GM18861 (cell line): ENCODE measurements at regions not wholly inside any gene's neighbourhood (a gene's known extent, or its start where the extent isn't known, plus 50 kb on each side); places are given as distances from the start of the nearest gene placed in this dataset.
"Not testable (repeated sequence)": the region's sequence is repeated elsewhere in the genome, so short reads cannot be mapped to it uniquely, and the experiment has no call there.

Source experiments
- ATAC-seq: cut with Tn5 transposase; IDR thresholded peaks from one replicate; pipeline ENCODE4 v1.9.1; 2021; ENCODE audit not compliant: unreplicated experiment

DNA sequence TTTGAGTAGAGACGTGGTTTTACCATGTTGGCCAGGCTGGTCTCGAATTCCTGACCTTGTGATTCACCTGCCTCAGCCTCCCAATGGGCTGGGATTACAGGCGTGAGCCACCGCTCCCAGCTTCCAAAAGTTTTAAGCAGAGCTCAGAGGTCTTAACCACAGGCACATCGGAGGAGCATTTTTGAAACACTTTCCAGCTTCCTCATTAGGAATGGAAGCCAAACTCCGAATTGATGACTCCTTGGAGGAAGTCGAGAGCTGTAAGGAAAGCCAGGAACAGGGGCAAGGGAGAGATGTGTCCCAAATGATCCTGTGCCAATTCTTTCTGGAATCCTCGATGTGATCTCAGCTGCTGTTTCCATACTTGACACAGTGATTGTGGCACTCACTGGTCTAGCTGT, 56.2 kb upstream of the CCZ1B start:
- not testable (repeated sequence) for ATAC-seq

DNA sequence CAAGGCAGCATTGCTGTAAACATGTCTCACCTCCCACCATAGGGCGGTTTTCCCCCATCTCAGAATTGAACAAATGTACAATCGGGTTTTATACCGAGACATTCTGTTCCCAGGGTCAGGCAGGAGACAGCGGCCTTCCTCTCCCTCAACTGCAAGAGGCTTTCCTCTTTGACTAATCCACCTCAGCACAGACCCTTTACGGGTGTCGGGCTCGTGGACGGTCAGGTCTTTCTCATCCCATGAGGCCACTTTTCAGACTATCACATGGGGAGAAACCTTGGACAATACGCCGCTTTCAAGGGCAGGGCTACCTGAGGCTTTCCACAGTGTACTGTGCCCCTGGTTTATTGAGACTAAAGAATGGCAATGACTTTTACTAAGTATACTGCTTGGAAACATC, 57.7 kb upstream of the CCZ1B start:
- not testable (repeated sequence) for ATAC-seq

DNA sequence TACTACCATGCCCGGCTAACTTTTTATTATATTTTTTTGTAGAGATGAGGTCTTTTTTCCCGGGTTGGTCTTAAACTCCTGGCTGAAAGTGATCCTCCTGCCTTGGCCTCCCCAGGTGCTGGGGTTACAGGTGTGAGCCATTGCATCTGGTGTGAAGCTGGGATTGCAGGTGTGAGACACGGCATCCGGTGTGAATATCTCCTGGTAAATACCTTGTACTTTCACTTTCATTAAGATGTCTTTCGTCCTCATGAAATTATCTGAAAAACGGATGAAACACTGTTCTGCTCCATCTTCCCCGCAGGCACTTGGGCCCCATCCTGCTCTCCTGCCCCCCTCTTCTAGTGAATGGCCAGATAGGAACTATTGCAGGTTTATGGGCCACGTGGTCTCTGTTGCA, 60.1 kb upstream of the CCZ1B start:
- no peak for ATAC-seq

DNA sequence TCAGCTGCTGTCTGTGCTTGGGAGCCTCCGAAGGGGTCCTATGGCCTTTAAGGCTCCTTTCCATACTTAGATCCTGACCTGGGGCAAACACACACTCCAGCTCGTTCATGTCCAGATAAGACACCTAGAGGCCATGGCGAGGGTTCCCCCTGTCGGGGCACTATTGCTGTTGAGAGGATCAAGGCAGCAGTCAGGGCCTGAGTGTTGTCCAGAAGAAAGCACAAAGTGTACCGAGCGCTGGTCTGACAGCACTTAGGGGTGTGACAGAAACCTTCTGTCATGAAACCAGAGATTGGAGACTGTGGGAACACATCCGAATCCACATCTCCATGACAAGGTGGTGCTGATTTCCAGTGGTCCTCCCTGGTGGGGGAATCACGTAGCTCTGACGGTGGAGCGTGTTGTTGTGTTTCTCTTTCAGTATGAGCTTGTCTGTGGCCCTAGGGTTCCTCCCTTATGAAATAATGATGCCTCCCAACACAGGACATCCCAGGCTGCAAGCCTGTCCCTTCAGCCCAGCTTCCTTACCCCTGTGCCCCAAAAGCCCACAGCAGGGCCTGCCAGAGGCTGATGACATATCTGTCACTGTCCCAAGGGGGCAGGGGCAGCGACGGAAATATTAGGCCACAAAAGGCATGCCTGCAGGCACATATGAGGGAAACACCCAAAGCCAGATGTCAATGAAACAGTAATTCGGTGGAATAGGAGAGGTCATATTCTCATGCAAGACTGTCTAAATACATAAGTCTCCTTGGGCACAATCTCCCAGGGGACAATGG, 62.4 kb upstream of the CCZ1B start:
- not testable (repeated sequence) for ATAC-seq

GRCh38 chr7:6889252-6889812, 63.3 kb upstream of the CCZ1B start:
- ATAC-seq: no peak

DNA sequence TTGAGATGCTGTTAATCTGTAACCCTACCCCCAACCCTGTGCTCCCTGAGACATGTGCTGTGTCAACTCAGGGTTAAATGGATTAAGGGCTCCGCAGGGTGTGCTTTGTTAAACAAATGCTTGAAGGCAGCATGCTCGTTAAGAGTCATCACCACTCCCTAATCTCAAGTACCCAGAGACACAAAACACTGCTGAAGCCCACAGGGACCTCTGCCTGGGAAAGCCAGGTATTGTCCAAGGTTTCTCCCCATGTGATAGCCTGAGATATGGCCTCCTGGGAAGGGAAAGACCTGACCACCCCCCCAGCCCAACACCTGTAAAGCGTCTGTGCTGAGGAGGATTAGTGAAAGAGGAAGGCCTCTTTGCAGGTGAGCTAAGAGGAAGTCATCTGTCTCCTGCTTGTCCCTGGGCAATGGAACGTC, 76.0 kb upstream of the CCZ1B start:
- ATAC-seq: not testable (repeated sequence)

DNA sequence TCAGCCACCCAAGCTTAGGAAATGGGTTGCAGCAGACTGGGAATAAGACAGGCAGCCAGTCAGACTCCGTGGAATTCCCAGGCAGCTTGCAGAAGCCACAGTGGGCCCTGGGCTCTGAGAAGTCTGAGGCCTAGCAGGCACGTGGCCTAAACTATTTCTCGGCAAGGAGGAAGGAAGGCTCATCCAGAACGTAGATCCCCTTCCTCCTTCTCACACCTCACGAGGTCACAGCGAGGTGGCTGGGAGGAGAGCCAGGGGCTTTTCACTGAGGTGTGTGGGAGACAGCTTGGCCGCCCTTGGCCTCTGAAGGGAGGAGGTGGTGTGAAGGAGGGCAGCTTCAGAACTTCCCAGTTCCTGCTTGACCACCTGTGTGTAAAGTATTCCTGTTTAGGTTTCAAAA, 77.2 kb upstream of the CCZ1B start:
- not testable (repeated sequence) for ATAC-seq

DNA sequence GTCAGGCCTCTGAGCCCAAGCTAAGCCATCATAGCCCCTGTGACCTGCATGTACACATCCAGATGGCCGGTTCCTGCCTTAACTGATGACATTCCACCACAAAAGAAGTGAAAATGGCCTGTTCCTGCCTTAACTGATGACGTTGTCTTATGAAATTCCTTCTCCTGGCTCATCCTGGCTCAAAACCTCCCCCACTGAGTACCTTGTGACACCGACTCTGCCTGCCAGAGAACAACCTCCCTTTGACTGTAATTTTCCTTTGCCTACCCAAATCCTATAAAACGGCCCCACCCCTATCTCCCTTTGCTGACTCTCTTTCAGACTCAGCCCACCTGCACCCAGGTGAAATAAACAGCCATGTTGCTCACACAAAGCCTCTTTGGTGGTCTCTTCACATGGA, 77.7 kb upstream of the CCZ1B start:
- not testable (repeated sequence) for ATAC-seq

DNA sequence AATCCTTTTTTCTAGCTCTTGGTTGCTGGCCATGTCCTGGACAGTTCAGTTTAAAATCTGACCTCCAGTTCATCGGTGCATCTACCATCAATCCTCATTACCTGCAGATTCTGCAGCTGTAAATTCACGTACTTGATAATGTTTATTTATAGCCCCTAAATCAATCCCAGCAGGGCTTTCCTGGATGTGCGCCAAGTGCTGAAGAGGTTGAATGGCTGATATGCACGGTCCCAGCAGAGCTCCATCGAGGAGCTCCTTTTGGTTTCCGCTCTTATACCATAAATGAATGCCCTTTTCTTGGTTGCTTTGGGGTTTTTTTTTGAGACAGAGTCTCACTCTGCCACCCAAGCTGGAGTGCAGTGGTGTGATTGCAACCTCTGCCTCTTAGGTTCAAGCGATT, 91.2 kb upstream of the CCZ1B start:
- ATAC-seq: no peak

DNA sequence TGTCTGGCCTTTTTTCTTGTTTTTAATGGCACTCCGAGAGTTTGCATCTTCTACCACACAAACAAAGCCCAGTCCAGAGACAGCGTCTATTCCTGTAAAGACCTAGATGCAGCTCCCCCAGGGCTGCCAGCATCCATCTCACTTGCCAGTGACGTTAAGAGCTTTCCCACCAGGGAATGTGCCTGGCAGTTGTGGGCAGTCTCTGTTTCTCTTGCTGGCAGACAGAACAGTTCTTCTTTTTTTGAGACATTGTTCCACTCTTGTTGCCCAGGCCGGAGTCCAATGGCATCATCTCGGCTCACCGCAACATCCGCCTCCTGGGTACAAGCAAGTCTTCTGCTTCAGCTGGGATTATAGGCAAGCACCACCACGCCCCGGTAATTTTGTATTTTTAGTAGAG, 93.1 kb upstream of the CCZ1B start:
- not testable (repeated sequence) for ATAC-seq

GRCh38 chr7:6924523-6924922, 98.4 kb upstream of the CCZ1B start:
- ATAC-seq: not testable (repeated sequence)

GRCh38 chr7:6926193-6927174, 100.4 kb upstream of the CCZ1B start:
- not testable (repeated sequence) for ATAC-seq

DNA sequence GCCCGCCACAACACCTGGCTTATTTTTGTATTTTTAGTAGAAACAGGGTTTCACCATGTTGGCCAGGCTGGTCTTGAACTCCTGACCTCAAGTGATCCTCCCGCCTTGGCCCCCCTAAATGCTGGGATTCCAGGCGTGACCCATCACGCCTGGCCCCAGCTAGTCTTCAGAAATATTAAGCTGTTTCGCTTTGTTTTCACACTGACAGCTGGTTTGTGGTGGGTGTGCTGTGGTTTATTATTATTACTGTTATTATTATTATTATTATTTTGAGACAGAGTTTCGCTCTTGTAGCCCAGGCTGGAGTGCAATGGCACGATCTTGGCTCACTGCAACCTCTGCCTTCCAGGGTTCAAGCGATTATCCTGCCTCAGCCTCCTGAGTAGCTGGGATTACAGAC, 101.6 kb upstream of the CCZ1B start:
- ATAC-seq: not testable (repeated sequence)

GRCh38 chr7:6929588-6929987, 103.5 kb upstream of the CCZ1B start:
- ATAC-seq: not testable (repeated sequence)

GRCh38 chr7:6930081-6930635, 104.1 kb upstream of the CCZ1B start:
- not testable (repeated sequence) for ATAC-seq

- not testable (repeated sequence) for ATAC-seq
These were observed 104.7 kb upstream of the CCZ1B start for GRCh38 chr7:6930787-6931186.

DNA sequence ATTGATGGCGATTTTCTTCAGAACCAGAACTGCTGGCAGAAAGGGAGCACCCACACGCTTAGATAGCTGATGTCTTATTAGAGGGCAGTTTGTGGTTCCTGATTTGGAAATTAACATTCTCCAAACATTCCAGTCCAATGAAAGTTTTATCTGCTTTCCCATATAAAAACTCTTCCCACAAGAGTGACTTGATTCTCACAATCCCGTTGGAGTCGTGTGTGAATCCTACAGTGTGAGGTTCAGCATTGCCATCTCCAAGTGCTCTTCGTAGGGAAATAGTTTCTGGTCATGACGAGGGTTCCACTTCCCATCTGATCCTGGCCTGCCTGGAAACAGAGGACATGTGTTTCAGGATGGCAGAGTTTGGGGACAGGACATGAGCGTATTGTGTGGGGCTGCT, 105.4 kb upstream of the CCZ1B start:
- ATAC-seq: not testable (repeated sequence)

- ATAC-seq: not testable (repeated sequence)
These were observed 108.0 kb upstream of the CCZ1B start for GRCh38 chr7:6933954-6934632.

- no peak for ATAC-seq
These were observed 108.9 kb upstream of the CCZ1B start for GRCh38 chr7:6934981-6935380.

- not testable (repeated sequence) for ATAC-seq
These were observed 110.6 kb upstream of the CCZ1B start for GRCh38 chr7:6936626-6937025.
